ENCODE measurements at regions not wholly inside any gene's neighbourhood (a gene's known extent, or its start where the extent isn't known, plus 50 kb on each side); places are given as distances from the start of the nearest gene placed in this dataset.

GRCh38 chr14:84777356-84777755 is 752.6 kb upstream of the FLRT2 start:
- H3K27ac ChIP-seq (replicated peaks): no peak overlapping the region
- H3K27me3 ChIP-seq (ENCODE audit: insufficient read depth, poor library complexity, severe bottlenecking): no peaks in the 10 kb centered on the region
- DNase-seq (ENCODE audit: low read depth in 1 of 2, low spot score in 1 of 2): no peak
- H3K4me3 ChIP-seq (replicated peaks; ENCODE audit: insufficient read depth, low read length): no peak overlapping the region
- no peak for TF ChIP-seq SPI1 (IDR thresholded peaks at IDR 0.05; ENCODE audit: borderline replicate concordance, low read depth)
- no peak for TF ChIP-seq POLR2AphosphoS5 (IDR thresholded peaks at IDR 0.05; ENCODE audit: low read depth)
- no peak for TF ChIP-seq CTCF (IDR thresholded peaks at IDR 0.05; ENCODE audit: insufficient read depth, low read length)

- H3K27me3 ChIP-seq (ENCODE audit: insufficient read depth, poor library complexity, severe bottlenecking): no peaks in the 10 kb centered on the region
- no peak for DNase-seq (ENCODE audit: low read depth in 1 of 2, low spot score in 1 of 2)
- H3K4me3 ChIP-seq (replicated peaks; ENCODE audit: insufficient read depth, low read length): no peak overlapping the region
- TF ChIP-seq SPI1 (IDR thresholded peaks at IDR 0.05; ENCODE audit: borderline replicate concordance, low read depth) (no peak), GABPA (IDR thresholded peaks at IDR 0.05; ENCODE audit: low read depth) (no peak), REST (IDR thresholded peaks at IDR 0.05; ENCODE audit: insufficient replicate concordance, low read depth) (no peak), POLR2AphosphoS5 (IDR thresholded peaks at IDR 0.05; ENCODE audit: low read depth) (no peak), CTCF (IDR thresholded peaks at IDR 0.05; ENCODE audit: insufficient read depth, low read length) (no peak)
- H3K27ac ChIP-seq (replicated peaks): no peak overlapping the region
Observed at GRCh38 chr14:84782902-84783301, 747.0 kb upstream of the FLRT2 start.

DNA sequence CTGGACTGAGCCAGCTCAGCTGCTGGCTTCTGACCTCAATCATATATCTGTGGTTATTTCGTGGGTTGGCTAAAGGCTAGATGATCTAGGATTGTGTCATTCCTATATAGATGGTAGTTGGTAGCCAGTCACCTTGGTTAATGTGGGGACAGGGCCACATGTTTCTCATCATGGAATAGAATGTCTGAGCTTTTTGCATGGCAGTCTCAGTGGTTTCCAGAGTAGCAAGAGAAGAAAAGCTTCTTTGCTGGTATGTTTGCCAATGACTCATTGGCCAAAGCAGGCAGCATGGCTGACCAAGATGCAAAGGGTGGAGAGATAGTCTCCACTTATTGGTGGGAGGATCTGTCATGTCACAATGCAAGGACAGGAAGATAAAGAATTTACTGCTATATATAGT is 746.4 kb upstream of the FLRT2 start:
- Histone ChIP-seq H3K4me3 (replicated peaks; ENCODE audit: insufficient read depth, low read length) (no peak overlapping the region), H3K27ac (replicated peaks) (no peak overlapping the region), H3K27me3 (ENCODE audit: insufficient read depth, poor library complexity, severe bottlenecking) (no peaks in the 10 kb centered on the region)
- no peak for TF ChIP-seq REST (IDR thresholded peaks at IDR 0.05; ENCODE audit: insufficient replicate concordance, low read depth)
- no peak for TF ChIP-seq SPI1 (IDR thresholded peaks at IDR 0.05; ENCODE audit: borderline replicate concordance, low read depth)
- TF ChIP-seq CTCF (IDR thresholded peaks at IDR 0.05; ENCODE audit: insufficient read depth, low read length): no peak
- TF ChIP-seq GABPA (IDR thresholded peaks at IDR 0.05; ENCODE audit: low read depth): no peak
- no peak for TF ChIP-seq POLR2AphosphoS5 (IDR thresholded peaks at IDR 0.05; ENCODE audit: low read depth)
- no peak for DNase-seq (ENCODE audit: low read depth in 1 of 2, low spot score in 1 of 2)

DNA sequence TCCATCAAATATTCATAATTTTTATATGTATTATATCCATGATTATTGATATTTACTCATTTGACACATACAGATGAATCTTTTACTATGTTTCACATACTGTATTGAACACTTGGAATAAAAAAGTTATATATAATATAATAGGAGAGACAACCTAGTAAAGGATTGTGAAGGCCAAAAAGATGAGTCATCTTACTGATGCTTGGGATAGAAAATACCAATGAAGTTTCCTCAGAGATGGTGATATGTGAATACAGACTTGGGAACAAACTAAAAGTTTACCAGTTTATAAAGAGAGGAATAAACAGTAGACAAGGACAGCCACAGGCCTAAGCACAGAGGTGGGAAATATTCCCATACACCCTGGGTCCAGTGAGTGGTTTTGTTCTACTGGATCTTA is 743.9 kb upstream of the FLRT2 start:
- no peaks in the 10 kb centered on the region for H3K27me3 ChIP-seq (ENCODE audit: insufficient read depth, poor library complexity, severe bottlenecking)
- H3K4me3 ChIP-seq (replicated peaks; ENCODE audit: insufficient read depth, low read length): no peak overlapping the region
- no peak for DNase-seq (ENCODE audit: low read depth in 1 of 2, low spot score in 1 of 2)
- no peak overlapping the region for H3K27ac ChIP-seq (replicated peaks)
- TF ChIP-seq SPI1 (IDR thresholded peaks at IDR 0.05; ENCODE audit: borderline replicate concordance, low read depth) (no peak), REST (IDR thresholded peaks at IDR 0.05; ENCODE audit: insufficient replicate concordance, low read depth) (no peak), CTCF (IDR thresholded peaks at IDR 0.05; ENCODE audit: insufficient read depth, low read length) (no peak), POLR2AphosphoS5 (IDR thresholded peaks at IDR 0.05; ENCODE audit: low read depth) (no peak), GABPA (IDR thresholded peaks at IDR 0.05; ENCODE audit: low read depth) (no peak)
